SK-N-SH treated with all-trans-retinoic acid at 6 μM for 48 hours (cell line): ENCODE measurements at regions not wholly inside any gene's neighbourhood (a gene's known extent, or its start where the extent isn't known, plus 50 kb on each side); places are given as distances from the start of the nearest gene placed in this dataset.

Source experiments
- ATAC-seq: fragments of 200-7000 bp; cut with Tn5 transposase; 3 replicates; pipeline ENCODE4 v1.9.1; 2020; ENCODE audit warnings: mild to moderate bottlenecking, moderate library complexity
- BACH2 ChIP-seq: fragments of 250-450 bp; sonication (Bioruptor Pico); IDR thresholded peaks from 2 replicates; pipeline ENCODE4 v1.9.0; 2021; ENCODE audit warnings: mild to moderate bottlenecking, borderline replicate concordance
- CREB5 ChIP-seq: fragments of 250-450 bp; sonication (Bioruptor Pico); IDR thresholded peaks from 2 replicates; pipeline ENCODE4 v1.5.1; 2020; ENCODE audit warnings: low read depth, mild to moderate bottlenecking, moderate library complexity
- CSDC2 ChIP-seq: fragments of 250-450 bp; sonication (Bioruptor Pico); IDR thresholded peaks from 2 replicates; pipeline ENCODE4 v1.5.0; 2020; ENCODE audit warnings: mild to moderate bottlenecking, moderate library complexity
- CSRNP3 ChIP-seq: fragments of 250-450 bp; sonication (Bioruptor Pico); IDR thresholded peaks from 2 replicates; pipeline ENCODE4 v1.5.1; 2021; ENCODE audit warnings: mild to moderate bottlenecking, moderate library complexity
- ESRRG ChIP-seq: fragments of 250-450 bp; sonication (Bioruptor Pico); IDR thresholded peaks from 2 replicates; pipeline ENCODE4 v1.6.1; 2021; ENCODE audit warnings: mild to moderate bottlenecking
- GLIS3 ChIP-seq: fragments of 250-450 bp; sonication (Bioruptor Pico); IDR thresholded peaks from 2 replicates; pipeline ENCODE4 v1.5.0; 2020; ENCODE audit warnings: mild to moderate bottlenecking, moderate library complexity
- ISL1 ChIP-seq: fragments of 250-450 bp; sonication (Bioruptor Pico); IDR thresholded peaks from 2 replicates; pipeline ENCODE4 v2.1.2; 2022; ENCODE audit warnings: mild to moderate bottlenecking, moderate library complexity
- OSR1 ChIP-seq: fragments of 250-450 bp; sonication (Bioruptor Pico); IDR thresholded peaks from 2 replicates; pipeline ENCODE4 v1.8.0; 2022; ENCODE audit warnings: moderate library complexity, mild to moderate bottlenecking, inconsistent platforms
- PATZ1 ChIP-seq: fragments of 250-450 bp; sonication (Bioruptor Pico); IDR thresholded peaks from 2 replicates; pipeline ENCODE4 v1.8.0; 2020; ENCODE audit warnings: mild to moderate bottlenecking, moderate library complexity, borderline replicate concordance
- POU6F1 ChIP-seq: fragments of 250-450 bp; sonication (Bioruptor Pico); IDR thresholded peaks from 2 replicates; pipeline ENCODE4 v1.8.0; 2021; ENCODE audit warnings: low read depth, mild to moderate bottlenecking, moderate library complexity, borderline replicate concordance
- PPARA ChIP-seq: fragments of 250-450 bp; sonication (Bioruptor Pico); IDR thresholded peaks from 2 replicates; pipeline ENCODE4 v1.5.0; 2020; ENCODE audit warnings: mild to moderate bottlenecking, borderline replicate concordance
- SNAI2 ChIP-seq: fragments of 250-450 bp; sonication (Bioruptor Pico); IDR thresholded peaks from 2 replicates; pipeline ENCODE4 v1.5.0; 2020; ENCODE audit warnings: mild to moderate bottlenecking, moderate library complexity
- TCF4 ChIP-seq: fragments of 250-450 bp; sonication (Bioruptor Pico); IDR thresholded peaks from 2 replicates; pipeline ENCODE4 v1.8.0; 2021; ENCODE audit warnings: mild to moderate bottlenecking, moderate library complexity, borderline replicate concordance
- TOX ChIP-seq: fragments of 250-450 bp; sonication (Bioruptor Pico); IDR thresholded peaks from 2 replicates; pipeline ENCODE4 v1.8.0; 2021; ENCODE audit warnings: mild to moderate bottlenecking, moderate library complexity, borderline replicate concordance
- TSHZ2 ChIP-seq: fragments of 250-450 bp; sonication (Bioruptor Pico); IDR thresholded peaks from 2 replicates; pipeline ENCODE4 v1.5.0; 2020; ENCODE audit warnings: mild to moderate bottlenecking, moderate library complexity
- ZC3H10 ChIP-seq: fragments of 250-450 bp; sonication (Bioruptor Pico); IDR thresholded peaks from 2 replicates; pipeline ENCODE4 v1.5.1; 2021; ENCODE audit warnings: mild to moderate bottlenecking, moderate library complexity
- ZFP3 ChIP-seq: fragments of 250-450 bp; sonication (Bioruptor Pico); IDR thresholded peaks from 2 replicates; pipeline ENCODE4 v1.5.0; 2020; ENCODE audit warnings: mild to moderate bottlenecking, moderate library complexity
- ZFP30 ChIP-seq: fragments of 450-650 bp; formaldehyde crosslinking; IDR thresholded peaks from 2 replicates; pipeline ENCODE4 v1.5.0; 2022; ENCODE audit warnings: mild to moderate bottlenecking, moderate library complexity
- ZNF565 ChIP-seq: fragments of 450-650 bp; formaldehyde crosslinking; conservative IDR thresholded peaks from 2 replicates; pipeline ENCODE4 v1.5.0; 2020; ENCODE audit warnings: low read depth, mild to moderate bottlenecking, moderate library complexity
- ZNF70 ChIP-seq: fragments of 450-650 bp; formaldehyde crosslinking; IDR thresholded peaks from 2 replicates; pipeline ENCODE4 v1.5.0; 2020; ENCODE audit warnings: mild to moderate bottlenecking, moderate library complexity

- ATAC-seq = no peak
- no peak for TF ChIP-seq ESRRG (CRISPR knock-in tag)
- no peak for TF ChIP-seq SNAI2
- TF ChIP-seq GLIS3 (CRISPR knock-in tag) = no peak
- TF ChIP-seq POU6F1 (CRISPR knock-in tag) = no peak
- no peak for TF ChIP-seq ZNF565 (CRISPR knock-in tag)
- TF ChIP-seq CSDC2 (CRISPR knock-in tag) = no peak
- TF ChIP-seq OSR1 (CRISPR knock-in tag) = no peak
- TF ChIP-seq ISL1 (CRISPR knock-in tag) = no peak
- TF ChIP-seq TOX = no peak
- TF ChIP-seq ZNF70 (CRISPR knock-in tag) = no peak
- no peak for TF ChIP-seq PATZ1 (CRISPR knock-in tag)
Observed at GRCh38 chr13:40484974-40485373, 181.5 kb downstream of the FOXO1 start.

- no peak for TF ChIP-seq TSHZ2 (CRISPR knock-in tag)
- TF ChIP-seq OSR1 (CRISPR knock-in tag) = no peak
- no peak for TF ChIP-seq ZNF70 (CRISPR knock-in tag)
- no peak for TF ChIP-seq POU6F1 (CRISPR knock-in tag)
- no peak for TF ChIP-seq GLIS3 (CRISPR knock-in tag)
- TF ChIP-seq CREB5 (CRISPR knock-in tag) = no peak
- no peak for TF ChIP-seq CSRNP3
- no peak for TF ChIP-seq PPARA (CRISPR knock-in tag)
- no peak for TF ChIP-seq ZFP3 (CRISPR knock-in tag)
- TF ChIP-seq PATZ1 (CRISPR knock-in tag) = no peak
- no peak for TF ChIP-seq ZNF565 (CRISPR knock-in tag)
- no peak for TF ChIP-seq BACH2 (CRISPR knock-in tag)
- TF ChIP-seq TCF4 (CRISPR knock-in tag) = no peak
- no peak for TF ChIP-seq SNAI2
- no peak for TF ChIP-seq ZFP30 (CRISPR knock-in tag)
- TF ChIP-seq ZC3H10 (CRISPR knock-in tag) = no peak
- TF ChIP-seq ESRRG (CRISPR knock-in tag) = no peak
- TF ChIP-seq CSDC2 (CRISPR knock-in tag) = no peak
- ATAC-seq = no peak
Observed at GRCh38 chr13:40485611-40486517, 180.6 kb downstream of the FOXO1 start.
